ENCODE measurements at regions not wholly inside any gene's neighbourhood (a gene's known extent, or its start where the extent isn't known, plus 50 kb on each side); places are given as distances from the start of the nearest gene placed in this dataset.

DNA sequence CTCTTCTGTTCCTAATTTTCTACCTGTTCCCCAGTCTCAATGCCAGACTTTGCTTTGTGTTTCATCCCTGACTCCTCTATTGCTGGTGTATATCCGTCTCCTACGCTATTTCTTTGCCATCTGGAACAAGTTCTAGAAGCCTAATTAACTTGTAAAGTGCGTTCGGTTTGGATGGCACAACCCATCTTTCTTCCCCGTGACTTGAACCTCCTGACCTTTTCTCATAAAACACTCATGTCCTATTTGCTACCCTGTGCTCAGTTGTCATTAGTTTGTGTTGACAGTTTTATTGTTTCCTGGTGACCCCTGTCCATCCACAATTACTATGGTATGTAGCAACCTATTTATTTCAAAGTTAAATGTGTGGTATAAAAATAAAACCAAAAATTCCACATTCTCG is 323.5 kb downstream of the TLE4 start:
- Histone ChIP-seq H3K9me3 (no peaks in the 10 kb centered on the region), H3K36me3 (no peaks in the 10 kb centered on the region), H3K27me3 (no peaks in the 10 kb centered on the region), H3K4me3 (no peak overlapping the region), H3K4me1 (no peaks in the 10 kb centered on the region), H3K27ac (no peak overlapping the region)
- ATAC-seq (no peak), DNase-seq (no peak)
- intact Hi-C loops (cut with DNase I), result no loop called here
- 79 to 91% (median 89%) methylated on average over 6 of the region's 6 CpGs for WGBS, 4 donors
- no peak for TF ChIP-seq CTCF (IDR thresholded peaks at IDR 0.05)
- no peak for TF ChIP-seq POLR2A (IDR thresholded peaks at IDR 0.05)

DNA sequence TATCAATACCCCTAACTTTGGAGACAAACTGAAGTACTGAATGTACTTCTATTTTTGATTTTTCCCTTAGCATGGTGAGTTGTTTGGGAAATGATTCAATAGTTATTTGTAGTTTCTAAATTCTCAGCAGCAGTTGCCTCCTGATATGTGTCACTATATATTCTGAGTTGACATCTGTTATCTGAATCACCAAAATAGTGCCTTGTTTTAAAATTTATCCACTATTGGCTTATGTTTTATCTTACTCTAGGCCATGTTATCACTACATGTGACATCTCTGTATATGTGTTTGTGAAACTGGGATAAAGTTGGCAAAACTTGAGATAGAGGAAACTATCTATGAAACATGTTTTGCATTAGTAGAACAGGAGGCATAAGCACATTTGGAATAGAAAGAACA is 317.6 kb downstream of the TLE4 start:
- H3K4me1 ChIP-seq, result no peaks in the 10 kb centered on the region
- no peak overlapping the region for H3K27ac ChIP-seq
- no peaks in the 10 kb centered on the region for H3K27me3 ChIP-seq
- H3K36me3 ChIP-seq, result no peaks in the 10 kb centered on the region
- TF ChIP-seq POLR2A (IDR thresholded peaks at IDR 0.05) (no peak), CTCF (IDR thresholded peaks at IDR 0.05) (no peak)
- ATAC-seq (no peak), DNase-seq (no peak)
- intact Hi-C loops (cut with DNase I), result no loop called here
- no peaks in the 10 kb centered on the region for H3K9me3 ChIP-seq
- H3K4me3 ChIP-seq, result no peak overlapping the region

GRCh38 chr9:79885093-79885857 is 313.5 kb downstream of the TLE4 start:
- Histone ChIP-seq H3K27me3 (no peaks in the 10 kb centered on the region), H3K9me3 (no peaks in the 10 kb centered on the region), H3K27ac (no peak overlapping the region), H3K36me3 (no peaks in the 10 kb centered on the region), H3K4me3 (no peak overlapping the region), H3K4me1 (peaks cover 0 to 18% (median 0%) of the 10 kb centered on the region in 12 donors)
- ATAC-seq, result no peak
- intact Hi-C loops (cut with DNase I), result no loop called here
- no peak for DNase-seq
- TF ChIP-seq POLR2A (IDR thresholded peaks at IDR 0.05), result no peak
- no peak for TF ChIP-seq CTCF (IDR thresholded peaks at IDR 0.05)
- 91 to 96% (median 94%) methylated on average over 6 of the region's 6 CpGs for WGBS, 4 donors

DNA sequence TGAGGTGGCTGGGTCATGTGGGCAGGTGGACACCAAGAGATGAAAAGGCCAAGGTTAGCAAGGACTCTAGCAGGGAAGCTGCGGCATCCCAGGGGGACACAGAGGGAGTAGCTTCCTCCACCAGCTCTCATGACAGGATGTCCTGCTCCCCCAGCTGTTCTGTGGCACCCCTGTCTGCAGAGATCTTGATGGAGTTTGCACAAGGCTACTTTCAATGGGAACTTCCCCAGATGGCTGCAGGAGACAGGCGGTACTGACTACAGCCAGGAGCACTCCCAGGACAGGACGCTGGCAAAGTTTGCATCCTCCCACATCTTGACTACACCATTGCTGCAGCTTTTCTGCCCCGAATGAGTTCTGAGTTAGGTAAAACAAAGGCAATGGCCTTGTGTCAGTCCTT is 312.8 kb downstream of the TLE4 start:
- H3K27ac ChIP-seq, result no peak overlapping the region
- H3K4me1 ChIP-seq, result peaks cover 0 to 18% (median 0%) of the 10 kb centered on the region in 12 donors
- ATAC-seq, result no peak
- intact Hi-C loops (cut with DNase I), result loop anchor here in 1 of 10 donors (5.0 kb wide), 1 partner anchor 52 kb away; no protein-coding TSS in a partner anchor
- WGBS, 4 donors, result 51 to 71% (median 63%) methylated on average over 4 of the region's 4 CpGs
- H3K9me3 ChIP-seq, result no peaks in the 10 kb centered on the region
- H3K36me3 ChIP-seq, result no peaks in the 10 kb centered on the region
- no peak overlapping the region for H3K4me3 ChIP-seq
- H3K27me3 ChIP-seq, result no peaks in the 10 kb centered on the region
- TF ChIP-seq POLR2A (IDR thresholded peaks at IDR 0.05) (no peak), CTCF (IDR thresholded peaks at IDR 0.05) (no peak)
- DNase-seq, result no peak
